8988T (cell line): ENCODE measurements at regions not wholly inside any gene's neighbourhood (a gene's known extent, or its start where the extent isn't known, plus 50 kb on each side); places are given as distances from the start of the nearest gene placed in this dataset.

Source experiments
- DNase-seq: peaks from one replicate; pipeline ENCODE4 v3.0.0; 2011

DNA sequence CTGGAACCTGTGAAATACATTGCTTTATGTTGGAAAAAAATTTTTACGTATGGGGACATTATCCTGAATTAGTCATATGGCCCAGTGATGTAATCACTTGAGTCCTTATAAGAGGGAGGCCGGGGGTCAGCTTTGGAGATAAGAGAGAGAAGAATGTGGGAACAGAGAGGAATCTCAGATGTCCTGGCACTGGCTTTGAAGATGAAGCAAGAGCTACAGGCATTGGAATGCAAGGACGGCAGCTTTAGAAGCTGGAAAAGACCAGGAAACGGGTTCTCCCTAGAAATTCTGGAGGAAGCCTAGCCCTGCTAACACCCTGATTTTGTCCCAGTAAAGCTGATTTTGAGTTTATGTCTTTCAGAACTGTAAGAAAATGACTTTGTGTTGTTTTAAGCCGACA, 1129.9 kb upstream of the GYPC start:
- DNase-seq, result no peak

DNA sequence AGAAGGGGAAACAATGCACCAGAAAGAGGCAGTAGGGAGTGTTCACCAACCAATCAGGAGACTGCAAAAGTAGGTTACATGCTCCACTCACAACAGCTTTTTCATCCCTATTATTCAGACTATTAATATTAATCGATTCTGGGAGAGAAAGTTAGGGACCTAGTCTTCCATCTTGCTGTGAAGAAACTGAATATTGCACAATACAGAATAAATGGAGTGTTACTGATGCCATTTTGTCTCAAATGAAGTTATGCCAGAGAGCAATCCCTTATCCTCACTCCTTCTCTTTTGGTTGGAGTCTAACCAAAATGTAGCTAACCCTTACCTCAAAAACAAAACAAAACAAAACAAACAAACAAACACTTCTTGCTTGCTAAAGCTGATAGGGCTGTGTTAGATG, 1120.9 kb upstream of the GYPC start:
- no peak for DNase-seq

DNA sequence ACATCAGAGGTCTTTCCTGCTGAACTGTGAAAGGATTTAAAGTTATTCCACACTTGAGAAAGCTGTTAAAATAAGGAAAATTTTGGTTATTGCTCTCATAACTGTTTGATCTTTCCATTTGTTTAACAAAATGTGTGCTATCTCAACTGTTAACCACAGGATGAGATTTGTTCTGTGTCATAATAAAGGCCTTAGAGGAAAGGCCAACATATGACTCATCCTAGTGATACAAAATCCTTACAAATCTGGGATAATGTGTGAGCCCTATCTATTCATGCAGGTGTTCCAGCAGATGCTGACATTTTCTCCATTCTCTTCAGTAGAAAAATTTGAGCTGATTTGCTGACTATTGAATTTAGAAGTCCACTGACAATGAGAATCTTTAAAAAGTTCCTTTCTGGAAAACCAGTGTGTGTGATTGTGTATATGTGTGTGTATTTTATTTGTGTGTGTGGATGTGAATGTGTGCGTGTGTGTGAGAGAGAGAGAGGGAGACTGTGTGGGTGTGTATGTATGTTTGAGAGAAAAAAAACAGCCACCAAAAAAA, 1111.9 kb upstream of the GYPC start:
- no peak for DNase-seq

DNA sequence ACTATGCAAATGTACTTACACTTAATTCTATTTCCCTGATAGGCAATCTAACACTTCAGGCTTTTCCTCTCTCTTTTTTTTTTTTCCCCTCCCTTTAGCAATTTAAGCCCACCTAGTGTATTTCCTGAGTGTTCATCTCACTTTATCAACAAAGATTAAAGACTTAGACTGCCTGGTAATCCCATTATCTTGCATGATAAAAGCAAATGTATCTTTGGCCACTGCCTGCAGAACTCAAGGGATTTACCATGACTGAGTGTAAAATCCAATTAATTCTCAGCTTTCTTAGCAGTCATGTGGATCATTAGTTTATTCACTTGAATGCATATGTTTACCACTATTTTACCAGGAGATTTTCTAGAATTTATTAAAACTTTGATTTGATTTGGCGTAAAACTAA, 1102.2 kb upstream of the GYPC start:
- DNase-seq, result no peak

DNA sequence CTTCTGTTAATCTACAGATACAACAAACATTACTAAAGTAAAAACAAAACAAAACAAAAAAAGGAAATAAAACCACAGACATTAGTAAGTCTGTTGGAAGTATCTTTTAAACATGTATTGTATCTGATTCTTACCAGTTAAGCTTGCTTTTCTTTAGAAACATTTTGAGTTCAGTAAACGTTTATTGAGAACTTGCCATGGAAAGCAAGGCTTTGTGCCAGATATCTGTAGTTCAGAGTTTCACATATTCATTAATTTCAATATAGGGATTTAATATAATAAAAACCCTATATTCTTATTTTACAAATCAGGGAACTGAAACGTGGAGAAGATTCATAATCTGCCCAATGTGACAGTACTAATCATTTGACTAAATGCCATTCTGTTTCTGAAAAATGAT, 1101.0 kb upstream of the GYPC start:
- DNase-seq, result no peak

DNA sequence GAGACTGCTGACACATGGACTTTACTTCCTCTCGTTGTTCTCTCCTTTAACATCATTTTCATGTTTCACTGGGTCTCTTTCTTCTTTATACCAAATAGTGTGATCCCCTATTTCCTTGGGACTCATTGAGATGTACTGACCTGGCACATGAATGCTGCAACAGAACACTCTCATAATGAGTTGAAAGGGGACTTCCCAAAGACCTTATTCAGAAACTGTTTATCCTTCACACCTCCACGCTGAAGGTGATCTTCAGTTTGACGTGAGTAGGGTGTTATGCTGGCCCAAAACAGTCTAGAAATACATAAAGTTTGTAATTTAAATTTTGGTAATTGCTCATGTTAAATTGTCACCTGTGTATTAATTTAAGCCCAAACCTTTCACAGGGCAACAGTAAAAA, 1096.8 kb upstream of the GYPC start:
- DNase-seq, result no peak

DNA sequence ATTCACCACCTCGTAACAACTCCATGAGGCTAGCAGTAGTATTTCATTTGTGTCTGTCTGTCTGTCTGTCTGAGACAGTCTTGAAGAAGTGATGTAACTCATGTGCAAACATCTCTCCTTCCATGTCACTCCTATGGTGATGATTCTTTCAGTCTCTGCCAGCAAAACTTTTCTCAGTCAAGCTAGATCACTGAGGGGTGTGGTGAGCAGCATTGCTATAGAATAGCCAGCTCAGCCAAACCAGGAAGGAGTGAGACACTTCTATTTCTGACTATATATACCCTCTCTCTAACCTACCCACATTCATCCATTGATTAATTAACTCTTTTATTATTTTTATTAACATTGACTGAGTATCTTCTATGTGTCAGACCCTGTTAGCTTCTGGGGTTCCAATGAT, 1095.1 kb upstream of the GYPC start:
- DNase-seq, result no peak

DNA sequence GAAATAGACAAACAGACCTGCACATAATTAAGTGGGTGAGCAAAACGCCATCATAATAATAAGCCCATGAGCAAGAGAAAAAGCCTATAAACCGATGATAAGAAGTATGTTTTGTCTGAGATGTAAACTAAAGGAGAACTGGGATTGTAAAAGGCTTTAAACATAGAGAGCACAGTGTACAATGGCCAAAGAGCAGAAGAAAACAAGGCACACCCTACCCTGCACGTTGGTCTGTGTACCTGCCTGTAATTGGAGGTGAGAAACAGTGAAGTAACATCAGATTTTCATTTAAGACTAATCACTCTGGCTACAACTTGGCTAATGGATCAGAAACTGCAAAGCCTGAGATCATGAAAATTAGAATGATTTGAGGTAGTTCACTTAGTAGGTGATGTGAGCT, 1094.7 kb upstream of the GYPC start:
- DNase-seq, result no peak

DNA sequence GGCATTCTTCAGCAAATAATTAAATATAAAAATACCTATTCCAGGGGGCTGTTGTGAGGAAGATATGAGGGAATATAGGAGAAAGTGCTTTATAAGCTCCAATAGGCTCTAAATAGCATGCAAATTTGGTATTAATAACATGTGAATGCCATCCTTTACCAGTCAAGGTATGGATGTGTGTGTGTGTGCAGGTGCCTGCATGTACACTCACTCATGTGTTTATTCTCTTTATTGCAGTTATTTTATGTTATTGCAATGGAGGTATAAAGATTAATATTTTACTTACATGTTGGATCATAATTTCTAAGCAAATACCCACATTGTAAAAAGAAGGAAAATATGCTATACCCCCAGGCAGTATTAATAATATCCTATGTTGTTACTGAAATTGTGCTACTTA, 1093.0 kb upstream of the GYPC start:
- no peak for DNase-seq

DNA sequence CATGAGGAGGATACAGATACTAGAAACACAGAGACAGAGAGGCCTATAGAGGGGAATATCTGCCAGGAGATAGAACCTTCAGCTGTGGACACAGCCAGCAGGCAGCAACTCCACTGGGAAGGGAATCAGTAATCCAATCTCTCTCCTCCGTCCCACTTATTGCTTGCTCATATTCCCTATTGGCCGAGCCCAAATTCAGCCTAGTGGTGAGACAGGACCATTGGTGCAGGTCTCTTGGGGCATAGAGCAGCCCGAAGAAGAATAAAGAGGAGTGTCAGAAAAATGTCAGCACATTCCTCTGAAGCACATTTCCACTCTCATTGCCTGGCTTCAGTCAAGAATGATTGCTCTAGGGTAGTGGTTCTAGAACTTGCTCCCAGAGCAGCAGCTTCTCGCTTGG, 1091.5 kb upstream of the GYPC start:
- DNase-seq, result no peak

DNA sequence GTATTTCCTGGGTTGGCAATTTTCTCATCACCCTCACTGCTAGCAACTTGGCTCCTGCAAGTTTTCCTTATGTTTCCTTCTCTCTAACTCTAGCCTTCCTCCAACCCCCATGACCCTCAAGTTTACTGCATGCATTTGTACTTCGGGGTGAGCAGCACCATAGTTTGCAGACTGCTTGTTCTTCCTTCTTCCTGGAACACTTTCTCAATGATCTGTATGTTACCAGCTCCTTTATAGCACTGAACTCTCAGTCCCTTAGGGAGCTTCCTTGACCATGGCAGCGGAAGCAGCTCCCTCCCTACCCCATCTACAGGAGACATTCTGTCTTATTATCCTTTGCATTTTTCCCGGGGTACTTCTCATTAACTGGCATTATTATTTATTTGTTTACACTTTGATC, 1089.5 kb upstream of the GYPC start:
- no peak for DNase-seq

DNA sequence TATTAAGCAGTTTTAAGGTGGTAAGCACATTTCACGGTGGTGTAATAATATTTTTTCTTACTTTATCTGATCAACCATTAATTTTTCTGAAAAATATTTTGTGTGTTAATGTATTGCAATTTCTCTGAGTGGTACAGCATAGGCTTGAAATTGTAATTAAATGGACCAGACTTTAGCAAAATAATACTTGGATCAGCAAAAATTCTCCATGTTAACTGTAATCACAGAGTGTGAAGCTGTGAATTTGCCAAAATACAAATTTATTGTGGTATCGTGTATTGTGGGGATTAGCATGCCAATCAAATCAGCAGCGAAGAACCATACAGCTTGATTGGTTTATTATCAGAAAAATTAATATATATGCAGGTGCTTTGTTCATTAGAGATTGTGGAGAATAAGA, 1088.9 kb upstream of the GYPC start:
- DNase-seq, result no peak

DNA sequence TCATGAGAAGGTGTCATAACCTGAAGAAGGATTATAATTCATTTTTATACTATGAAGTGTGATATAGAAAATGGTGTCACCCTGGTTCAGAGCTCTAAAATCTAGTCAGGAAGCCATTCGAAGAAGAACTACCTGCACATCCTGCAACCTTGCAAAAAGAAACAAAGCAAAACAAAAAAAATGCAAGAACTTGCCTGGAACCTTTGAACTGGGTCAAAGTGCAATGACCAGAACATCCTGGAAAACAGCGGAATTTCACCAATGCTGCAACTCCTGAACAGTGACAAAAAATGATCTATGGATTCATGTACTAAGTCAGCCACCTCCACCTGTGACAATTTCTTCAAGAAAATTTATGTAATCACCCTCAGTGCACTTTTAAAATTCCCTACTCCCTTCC, 1083.3 kb upstream of the GYPC start:
- DNase-seq, result no peak

DNA sequence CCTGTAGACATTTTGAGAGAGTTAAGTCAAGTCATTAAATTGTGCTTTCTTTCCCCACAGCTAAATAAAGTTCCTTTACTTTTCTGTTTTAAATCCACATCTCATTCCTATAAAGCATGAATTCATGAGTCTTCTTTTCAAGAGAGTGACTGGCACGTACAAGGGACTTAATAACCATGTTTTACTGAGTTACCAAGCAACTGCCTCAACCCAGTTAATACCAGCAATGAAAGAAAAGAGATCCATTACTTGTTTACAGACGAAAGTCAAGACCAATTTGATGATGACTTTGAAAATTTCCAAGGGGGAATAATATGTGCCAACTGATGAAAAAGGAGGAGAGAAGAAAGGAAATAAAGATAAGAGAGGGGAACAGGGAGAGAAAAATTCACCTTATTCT, 1082.5 kb upstream of the GYPC start:
- DNase-seq, result no peak

DNA sequence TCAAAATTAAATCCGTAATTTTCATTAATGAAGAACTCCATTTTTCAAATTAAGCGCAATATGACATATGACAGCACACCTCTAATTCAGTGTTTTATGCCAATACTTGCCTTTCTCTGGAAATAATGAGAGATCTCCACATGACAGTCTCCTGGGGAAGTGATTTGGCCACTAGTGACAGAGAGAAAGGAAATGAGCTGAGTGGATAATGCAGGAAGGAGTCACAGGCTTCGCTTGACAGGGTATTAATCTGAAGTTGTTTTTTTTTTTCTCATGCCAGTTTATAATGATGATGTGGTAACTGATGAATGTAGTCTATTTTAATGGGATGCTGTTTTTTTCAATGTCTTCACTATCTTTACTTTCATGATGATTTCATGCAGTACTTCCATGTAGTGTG, 1079.4 kb upstream of the GYPC start:
- DNase-seq, result no peak

DNA sequence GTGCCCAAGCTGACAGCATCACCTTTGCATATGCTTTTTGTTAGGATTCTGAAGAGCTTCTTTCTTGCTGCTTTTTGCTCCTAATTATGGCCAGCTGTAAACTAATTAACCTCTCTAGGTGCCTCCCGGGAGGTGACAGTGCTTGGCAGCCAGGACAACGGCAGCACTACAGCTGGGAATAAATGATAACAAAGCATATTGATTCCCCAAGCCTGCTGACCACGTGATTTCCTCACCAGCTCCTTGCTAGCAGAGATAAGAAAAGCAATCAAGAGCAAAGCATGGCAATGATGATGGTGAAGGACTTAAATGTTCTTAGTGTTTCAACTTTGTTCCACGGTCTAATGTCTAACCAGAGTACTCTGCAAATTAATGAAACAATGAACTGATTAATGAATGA, 1074.4 kb upstream of the GYPC start:
- no peak for DNase-seq

DNA sequence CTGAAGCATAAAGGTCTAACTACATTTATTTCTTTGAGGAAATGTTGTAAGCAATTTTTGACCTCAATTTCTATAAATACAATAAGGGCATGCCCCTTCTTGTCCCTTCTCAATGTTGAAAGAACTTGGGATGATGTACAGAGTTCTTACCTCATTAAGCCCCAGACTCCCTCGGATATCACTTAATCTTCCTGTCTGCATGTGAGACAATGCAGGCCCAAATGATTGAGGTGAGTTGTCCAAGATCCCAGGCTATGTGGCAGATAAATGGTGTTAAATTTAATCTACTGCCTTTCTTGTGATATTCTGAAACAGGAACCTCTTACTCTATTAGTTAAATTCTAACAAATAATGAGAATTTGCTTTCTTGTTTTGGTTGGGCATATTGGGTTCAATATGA, 1073.4 kb upstream of the GYPC start:
- DNase-seq, result no peak

DNA sequence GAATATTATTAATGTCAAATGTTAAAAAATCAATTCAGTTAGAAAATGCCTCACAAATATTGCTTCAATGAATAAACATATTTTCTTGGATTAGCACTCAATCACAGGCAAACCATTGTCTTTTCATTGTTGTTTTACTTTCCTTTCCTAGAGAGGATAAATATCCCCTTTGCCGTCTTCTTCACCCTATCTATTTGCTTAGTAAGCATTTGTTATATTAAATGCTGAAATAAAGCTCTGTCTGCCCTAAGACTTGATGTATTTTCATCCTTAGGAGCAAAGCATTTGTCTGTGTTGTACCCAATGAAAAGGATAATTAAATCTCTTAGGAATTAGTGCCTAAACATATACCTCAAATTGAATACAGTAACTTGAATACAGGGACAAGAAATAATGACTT, 1071.2 kb upstream of the GYPC start:
- no peak for DNase-seq

DNA sequence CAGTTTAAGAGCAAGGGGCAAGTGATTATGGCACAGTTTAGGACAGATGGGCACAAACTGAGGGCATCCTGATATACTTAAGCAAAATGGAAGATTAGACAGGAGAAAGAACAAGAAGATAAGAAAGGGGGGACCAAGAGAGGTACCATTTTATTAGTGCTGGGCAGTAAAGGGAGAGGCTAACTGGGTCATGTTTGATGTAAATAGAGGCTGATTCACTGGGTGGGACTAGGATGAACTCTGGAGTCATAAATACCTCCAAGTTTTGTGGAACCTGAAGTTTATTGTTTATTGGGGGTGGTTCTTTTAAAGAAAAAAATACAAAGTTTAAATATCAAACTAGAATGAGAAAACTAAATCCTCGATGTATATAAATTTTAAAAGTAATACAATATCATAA, 1067.2 kb upstream of the GYPC start:
- no peak for DNase-seq

DNA sequence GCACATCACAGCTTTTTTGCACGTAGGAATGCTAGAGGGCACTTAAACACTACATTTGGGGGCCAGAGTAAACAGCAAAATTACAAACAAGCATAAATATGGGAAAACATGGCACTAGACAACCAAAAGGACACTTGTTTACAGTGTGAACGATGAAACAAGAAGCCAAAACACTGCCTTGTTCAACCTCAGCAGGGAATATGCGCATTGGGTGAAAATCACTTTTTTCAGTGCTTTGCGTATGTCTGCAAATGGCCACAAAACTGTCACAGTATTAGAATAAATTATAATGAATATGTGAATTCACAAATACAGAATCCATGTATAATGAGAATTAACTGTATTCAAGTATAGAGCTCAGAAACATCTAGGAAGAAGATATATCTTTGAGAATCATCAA, 1064.0 kb upstream of the GYPC start:
- no peak for DNase-seq

DNA sequence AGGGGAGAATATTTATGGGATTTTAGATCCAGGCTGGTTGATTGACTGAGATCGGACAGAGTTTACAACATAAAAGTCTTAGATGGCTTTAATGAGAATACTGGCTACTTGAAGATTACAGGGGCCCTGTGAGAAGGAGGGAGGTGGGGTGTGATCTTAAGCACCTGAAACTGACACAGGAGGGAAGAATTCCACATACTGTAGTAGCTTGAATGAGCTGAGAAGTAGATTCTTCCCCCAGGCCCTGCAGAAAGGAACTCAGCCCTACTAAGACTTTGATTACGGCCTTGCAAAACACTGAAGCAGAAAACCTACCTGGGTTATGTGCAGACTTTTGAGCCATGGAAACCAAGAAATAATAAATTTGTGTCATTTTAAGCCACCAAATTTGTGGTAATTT, 1062.9 kb upstream of the GYPC start:
- no peak for DNase-seq

DNA sequence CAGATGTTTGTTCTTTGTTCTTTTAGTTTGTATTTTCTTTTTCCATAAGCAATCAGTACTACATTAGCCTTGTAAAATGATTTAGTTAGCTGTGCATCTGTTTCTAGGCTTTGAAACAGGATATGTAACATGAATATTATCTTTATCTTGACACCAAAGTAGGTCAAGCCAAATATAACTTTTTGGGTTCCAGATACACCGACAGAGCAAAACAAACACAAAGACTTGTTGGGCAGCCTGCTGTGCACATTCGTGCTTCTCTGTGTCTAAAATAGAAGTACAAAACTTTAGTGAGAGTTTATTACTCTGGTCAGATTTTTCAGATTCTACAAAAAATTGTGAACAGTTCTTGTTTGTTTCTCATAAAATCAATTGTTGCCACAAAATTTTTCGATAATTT, 1059.3 kb upstream of the GYPC start:
- DNase-seq, result no peak

DNA sequence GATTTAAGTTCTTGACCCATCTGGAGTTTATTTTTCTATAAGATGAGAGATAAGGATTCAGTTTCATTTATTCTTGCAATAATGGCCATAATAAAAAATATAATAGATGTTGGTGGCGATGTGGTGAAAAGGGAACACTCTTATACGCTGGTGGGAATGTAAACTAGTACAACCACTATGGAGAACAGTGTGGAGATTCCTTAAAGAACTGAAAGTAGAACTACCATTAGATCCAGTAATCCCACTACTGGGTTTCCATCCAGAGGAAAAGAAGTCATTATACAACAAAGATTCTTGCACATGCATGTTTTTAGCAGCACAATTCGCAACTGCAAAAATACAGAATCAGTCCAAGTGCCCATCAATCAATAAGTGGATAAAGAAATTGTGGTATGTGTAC, 1040.5 kb upstream of the GYPC start:
- DNase-seq, result no peak

DNA sequence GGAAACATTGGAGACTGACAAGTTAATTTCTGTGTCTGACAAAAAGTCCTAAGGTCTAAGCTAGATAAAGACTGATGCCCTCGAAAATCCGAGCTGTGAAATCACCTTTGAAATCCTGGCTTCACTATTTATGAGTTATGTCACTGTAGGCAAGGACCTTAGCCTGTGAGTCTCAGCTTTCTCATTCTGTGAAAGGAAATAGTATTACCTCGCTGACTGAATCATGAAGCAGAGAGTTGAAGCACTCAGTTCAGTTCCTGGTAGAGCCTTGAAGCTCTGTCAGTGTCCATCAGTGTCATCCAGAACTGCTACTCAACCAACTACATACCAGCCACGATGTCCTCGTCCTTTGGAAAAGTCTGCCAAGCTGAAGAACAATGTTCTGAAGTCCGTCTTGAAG, 1025.6 kb upstream of the GYPC start:
- DNase-seq, result no peak

DNA sequence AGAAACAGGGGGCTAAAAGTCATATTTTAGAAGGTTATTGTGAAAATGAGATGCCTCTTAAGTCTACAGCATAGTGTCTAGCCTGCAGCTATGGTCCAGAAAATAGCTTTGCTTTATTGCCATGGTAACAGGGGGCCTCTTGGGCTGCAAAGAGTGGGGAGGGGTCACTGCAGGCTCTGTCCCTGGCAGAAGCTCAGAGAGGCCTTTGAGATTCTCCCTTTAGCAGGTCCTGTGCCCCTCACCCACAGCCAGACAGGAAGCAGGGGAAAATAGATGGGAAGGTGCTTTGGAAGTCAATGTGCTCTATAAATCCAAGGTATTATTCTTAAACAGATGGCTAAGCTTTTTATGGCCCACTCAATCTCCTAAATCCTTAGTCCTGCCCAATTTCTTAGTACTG, 1021.3 kb upstream of the GYPC start:
- no peak for DNase-seq

DNA sequence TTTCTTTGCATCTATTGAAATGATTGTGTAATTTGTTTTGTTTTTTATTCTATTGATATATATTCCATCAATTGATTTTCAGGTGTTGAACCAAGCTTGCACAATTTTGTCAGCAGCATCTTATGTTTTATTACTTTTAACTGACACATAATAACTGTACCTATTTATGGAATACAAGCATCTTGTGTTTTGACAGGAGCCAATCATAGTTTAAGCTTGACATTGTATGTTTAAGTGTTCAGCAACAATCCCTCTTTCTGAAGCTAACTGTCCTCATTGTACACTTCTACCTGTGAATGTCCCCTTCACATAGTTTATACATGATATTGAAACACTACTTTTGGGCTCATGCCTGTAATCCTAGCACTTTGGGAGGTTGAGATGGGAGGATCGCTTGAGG, 1017.6 kb upstream of the GYPC start:
- DNase-seq, result no peak
